ENCODE measurements at regions not wholly inside any gene's neighbourhood (a gene's known extent, or its start where the extent isn't known, plus 50 kb on each side); places are given as distances from the start of the nearest gene placed in this dataset.

DNA sequence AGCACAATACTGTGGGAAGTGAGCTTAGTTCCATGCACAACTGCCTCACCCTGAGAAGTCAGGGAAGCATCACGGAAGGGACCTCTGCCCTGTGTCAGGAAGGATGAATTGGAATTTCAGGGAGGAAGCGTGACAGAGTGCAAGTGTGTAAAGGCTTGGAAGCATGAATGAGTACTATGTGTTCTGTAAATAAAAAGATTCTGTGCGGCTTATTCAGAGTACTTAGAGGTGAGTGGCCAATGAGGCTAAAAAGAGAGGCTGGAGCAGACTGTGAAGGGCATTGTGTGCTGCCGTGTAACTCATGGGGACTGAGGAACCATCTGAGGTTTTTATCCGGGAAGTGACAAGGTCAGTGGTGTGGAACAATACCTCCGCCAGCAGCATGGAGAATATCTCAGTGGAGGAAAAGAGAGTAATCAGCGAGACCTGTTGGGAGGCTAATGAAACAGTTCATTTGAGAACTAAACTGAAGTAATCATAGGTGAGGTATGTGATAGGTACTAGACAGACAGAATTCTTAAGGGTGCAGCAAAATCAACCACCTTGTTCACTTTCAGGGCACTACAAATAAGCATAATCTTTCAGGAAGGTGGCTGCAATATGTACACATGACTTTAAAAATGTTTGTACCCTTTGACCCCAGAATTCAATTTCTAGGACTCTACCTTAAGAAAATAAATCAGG, 64.9 kb upstream of the SPRED1 start:
- DNase-seq: no peak

DNA sequence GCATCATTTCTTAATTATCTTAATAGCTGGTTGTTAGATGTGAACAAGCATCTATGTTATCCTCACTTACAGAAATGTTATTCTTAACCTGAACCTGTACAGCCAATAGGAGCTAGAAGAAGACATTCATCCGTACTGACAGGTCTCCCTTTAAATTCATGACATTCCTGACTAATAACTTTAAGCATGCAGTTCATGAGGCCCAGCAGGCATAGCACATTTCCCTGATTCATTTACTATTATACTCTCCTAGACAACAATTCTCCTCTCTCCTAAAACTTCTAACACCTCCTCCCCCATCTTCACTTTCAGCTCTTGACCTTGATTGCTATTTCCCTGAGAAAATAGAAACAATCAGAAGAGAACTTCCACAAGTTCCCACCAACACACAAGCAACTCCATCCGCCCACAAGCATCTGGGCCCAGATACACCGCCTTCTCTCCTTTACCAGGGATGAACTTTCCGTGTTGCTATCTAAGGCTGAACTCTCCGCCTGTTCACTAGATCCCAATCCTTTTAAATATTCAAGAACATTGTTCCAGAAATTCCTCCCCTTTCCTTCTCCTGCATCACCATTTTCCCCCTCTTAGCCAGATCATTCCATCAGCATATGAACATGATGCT, 62.9 kb upstream of the SPRED1 start:
- no peak for DNase-seq

GRCh38 chr15:38190501-38190900, 62.1 kb upstream of the SPRED1 start:
- no peak for DNase-seq

DNA sequence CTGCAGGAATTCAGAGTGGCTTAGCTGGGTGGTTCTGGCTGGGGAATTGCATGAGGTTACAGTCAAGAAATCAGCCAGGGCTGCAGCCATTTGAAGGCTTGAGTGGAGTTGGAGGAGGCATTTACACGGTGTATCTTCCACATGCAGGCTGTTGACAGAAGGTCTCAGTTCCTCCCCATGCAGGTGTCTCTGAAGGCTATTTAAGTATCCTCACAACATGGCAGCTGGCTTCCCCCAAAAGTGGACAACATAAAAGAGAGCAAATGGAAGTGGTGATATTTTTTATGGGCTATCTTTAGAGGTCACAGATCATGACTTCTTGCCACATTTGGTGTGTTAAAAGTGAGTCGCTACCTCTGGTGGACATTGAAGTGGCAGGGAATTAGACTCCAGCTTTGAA, 60.1 kb upstream of the SPRED1 start:
- DNase-seq: no peak

- no peak for DNase-seq
Observed at GRCh38 chr15:38193496-38193895, 59.1 kb upstream of the SPRED1 start.

DNA sequence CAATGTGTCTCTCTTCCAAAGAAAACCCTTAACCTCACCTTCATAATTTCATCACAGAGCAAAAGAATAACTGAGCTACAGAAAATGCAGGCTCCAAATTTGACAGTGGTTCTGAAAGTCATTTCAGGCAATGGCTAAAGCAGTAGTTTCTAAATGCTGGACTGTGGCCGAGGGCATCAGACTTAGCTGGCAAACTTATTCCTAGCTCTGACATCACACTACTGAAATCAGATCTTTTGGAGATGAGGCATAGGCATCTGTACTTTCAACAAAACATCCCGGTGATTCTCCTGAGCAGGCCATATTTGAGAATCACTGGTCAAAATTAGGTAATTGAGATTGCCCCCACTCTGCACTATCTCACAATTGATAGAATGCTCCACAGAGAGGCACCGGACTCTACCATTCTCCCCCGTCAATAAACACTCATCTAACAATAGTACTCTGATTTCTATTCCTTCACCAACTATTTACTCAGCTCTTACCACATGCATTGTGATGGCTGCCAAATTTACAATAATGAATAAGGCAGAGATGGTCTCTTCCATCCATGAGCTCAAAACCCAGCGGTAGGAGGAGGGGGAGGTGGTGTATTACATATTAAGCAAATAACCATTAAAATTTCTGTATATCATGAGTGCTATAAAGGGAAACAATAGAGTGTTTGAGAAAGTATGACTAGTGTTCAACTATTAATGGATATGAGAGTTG, 57.3 kb upstream of the SPRED1 start:
- DNase-seq: no peak

DNA sequence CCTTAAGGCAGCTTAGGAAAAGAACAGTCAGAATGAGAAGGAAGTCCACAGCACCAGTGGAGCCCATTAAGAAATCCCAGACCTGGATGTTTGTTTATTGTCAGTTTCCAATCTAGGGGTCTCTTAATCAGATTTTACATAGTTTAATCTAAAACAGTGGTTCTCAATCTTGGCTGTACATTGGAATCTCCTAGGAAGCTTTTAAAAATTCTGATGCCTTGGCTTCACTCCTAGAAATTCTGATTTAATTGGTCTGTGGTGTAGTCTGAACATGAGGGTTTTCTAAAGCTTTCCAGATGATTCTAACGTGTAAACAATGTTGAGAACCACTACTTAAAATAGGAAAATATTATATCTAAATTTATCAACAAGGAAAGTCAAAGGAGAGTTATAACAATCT, 56.6 kb upstream of the SPRED1 start:
- DNase-seq: no peak

DNA sequence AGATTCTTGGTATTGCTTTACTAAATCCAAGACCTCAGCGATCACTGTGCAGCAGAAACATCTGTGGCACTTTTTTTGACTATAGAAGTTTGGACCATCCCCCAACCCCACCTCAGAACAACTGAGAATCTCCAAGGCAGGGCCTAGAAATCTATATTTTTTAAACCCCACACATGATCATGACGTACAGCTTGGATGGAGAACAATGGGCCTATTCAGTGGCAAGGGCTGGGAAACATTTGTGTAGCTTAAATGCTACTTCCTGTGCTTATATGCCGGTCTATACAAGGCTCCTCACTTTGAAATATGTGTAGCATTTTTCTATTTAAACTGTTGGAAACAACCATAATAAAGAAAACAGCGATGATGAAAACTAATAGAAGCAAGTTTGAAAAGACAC, 55.1 kb upstream of the SPRED1 start:
- DNase-seq: no peak

- DNase-seq: no peak
Observed at GRCh38 chr15:38201714-38202113, 50.9 kb upstream of the SPRED1 start.

DNA sequence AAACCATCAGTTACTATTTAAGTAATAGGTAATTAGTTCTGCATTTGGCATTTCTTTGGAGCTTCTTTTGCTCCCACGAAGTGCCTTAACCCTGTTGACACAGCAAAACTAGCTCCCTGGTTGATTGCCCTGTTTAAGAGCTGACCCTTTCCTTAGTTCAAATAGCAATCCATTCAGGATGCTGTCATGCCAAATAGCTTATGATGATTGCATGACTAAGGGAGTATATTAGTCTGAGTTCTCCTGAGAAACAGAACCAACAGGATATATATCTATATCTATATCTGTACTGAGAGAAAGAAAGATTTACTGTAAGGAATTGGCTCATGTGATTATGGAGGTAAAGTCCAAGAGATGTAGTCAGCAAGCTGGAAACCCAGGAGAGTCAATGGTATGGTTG, 50.3 kb upstream of the SPRED1 start:
- no peak for DNase-seq
